ENCODE measurements at regions not wholly inside any gene's neighbourhood (a gene's known extent, or its start where the extent isn't known, plus 50 kb on each side); places are given as distances from the start of the nearest gene placed in this dataset.

DNA sequence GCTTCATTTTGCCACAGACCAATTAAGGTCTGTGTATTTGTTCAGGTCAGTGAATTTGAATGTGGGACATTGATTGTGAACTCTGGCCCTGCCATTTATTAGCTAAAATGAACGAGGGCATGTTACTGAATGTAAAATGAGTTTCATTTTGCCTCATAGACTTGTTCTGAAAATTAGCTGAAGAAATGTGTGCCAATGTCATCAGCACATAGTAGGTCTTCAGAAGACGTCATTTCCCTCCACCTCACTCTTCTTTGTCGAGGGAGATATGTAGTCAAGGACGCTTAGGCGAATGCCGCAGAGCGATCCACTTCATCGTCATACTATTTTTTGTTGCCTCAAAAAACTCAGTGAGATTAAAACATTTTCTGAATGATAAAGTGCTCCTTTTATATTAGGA is 291.7 kb downstream of the SMOC2 start:
- Histone ChIP-seq H3K27ac (ENCODE audit: low read length) (no peak overlapping the region), H3K79me2 (ENCODE audit: insufficient read depth, low read length) (no peaks in the 10 kb centered on the region), H4K20me1 (ENCODE audit: insufficient read depth, low read length) (no peaks in the 10 kb centered on the region), H3K9ac (ENCODE audit: low read depth, low read length) (no peak overlapping the region), H2AFZ (ENCODE audit: low read depth, low read length) (no peak overlapping the region), H3K36me3 (ENCODE audit: insufficient read depth, low read length) (no peaks in the 10 kb centered on the region), H3K4me2 (ENCODE audit: insufficient read depth, low read length) (no peak overlapping the region), H3K4me3 (ENCODE audit: low read depth in 1 of 2, low read length in 2 of 2) (no peak overlapping the region), H3K9me3 (ENCODE audit: insufficient read depth, low read length, severe bottlenecking) (peaks cover 3% of the 10 kb centered on the region), H3K4me1 (ENCODE audit: insufficient read depth, low read length) (no peaks in the 10 kb centered on the region), H3K27me3 (ENCODE audit: insufficient read depth, low read length, poor library complexity) (no peaks in the 10 kb centered on the region)
- DNase-seq, result no peak
- no peak for ATAC-seq (ENCODE audit: insufficient read depth, low read depth)
- TF ChIP-seq, protein P1, sequence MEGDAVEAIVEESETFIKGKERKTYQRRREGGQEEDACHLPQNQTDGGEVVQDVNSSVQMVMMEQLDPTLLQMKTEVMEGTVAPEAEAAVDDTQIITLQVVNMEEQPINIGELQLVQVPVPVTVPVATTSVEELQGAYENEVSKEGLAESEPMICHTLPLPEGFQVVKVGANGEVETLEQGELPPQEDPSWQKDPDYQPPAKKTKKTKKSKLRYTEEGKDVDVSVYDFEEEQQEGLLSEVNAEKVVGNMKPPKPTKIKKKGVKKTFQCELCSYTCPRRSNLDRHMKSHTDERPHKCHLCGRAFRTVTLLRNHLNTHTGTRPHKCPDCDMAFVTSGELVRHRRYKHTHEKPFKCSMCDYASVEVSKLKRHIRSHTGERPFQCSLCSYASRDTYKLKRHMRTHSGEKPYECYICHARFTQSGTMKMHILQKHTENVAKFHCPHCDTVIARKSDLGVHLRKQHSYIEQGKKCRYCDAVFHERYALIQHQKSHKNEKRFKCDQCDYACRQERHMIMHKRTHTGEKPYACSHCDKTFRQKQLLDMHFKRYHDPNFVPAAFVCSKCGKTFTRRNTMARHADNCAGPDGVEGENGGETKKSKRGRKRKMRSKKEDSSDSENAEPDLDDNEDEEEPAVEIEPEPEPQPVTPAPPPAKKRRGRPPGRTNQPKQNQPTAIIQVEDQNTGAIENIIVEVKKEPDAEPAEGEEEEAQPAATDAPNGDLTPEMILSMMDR (IDR thresholded peaks at IDR 0.05; ENCODE audit: borderline replicate concordance, extremely low read depth, low read length, poor library complexity, severe bottlenecking), result no peak
- no peak for TF ChIP-seq EZH2 (IDR thresholded peaks at IDR 0.05; ENCODE audit: borderline replicate concordance, low read depth, low read length, severe bottlenecking)

DNA sequence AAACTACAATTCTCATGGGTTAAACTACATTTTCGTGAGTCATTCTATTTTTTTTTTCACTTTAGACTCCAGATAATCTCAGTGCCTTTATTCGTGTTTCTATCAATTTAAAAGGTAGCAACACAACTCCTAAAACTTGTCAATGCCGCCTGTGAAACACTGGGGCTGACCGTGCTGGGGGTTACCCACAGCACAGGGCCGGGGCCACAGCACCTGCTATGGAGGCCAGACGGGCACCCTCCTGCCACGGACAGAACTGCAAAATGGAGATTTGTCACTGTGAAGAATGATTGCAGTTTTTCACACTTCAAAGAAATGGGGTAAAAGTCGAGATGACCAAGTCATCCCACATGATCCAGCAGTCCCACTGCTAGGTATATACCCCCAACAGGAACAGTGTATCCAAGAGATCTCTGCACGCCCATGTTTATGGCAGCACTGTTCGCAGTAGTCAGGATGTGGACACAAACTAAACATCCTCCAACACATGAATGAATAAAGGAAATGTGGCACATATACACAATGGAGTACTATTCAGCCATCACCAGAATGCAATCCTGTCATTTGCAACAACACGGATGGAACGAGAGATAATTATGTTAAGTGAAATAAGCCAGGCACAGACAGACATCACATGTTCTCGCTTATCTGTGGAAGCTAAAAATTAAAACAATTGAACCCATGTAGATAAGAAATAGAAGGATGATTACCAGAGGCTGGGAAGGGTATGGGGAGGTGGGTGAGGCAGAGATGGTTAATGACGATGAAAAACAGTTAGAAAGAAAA is 290.1 kb downstream of the SMOC2 start:
- H3K4me2 ChIP-seq (ENCODE audit: insufficient read depth, low read length), result no peak overlapping the region
- H3K27me3 ChIP-seq (ENCODE audit: insufficient read depth, low read length, poor library complexity), result no peaks in the 10 kb centered on the region
- no peak for ATAC-seq (ENCODE audit: insufficient read depth, low read depth)
- no peaks in the 10 kb centered on the region for H4K20me1 ChIP-seq (ENCODE audit: insufficient read depth, low read length)
- H3K36me3 ChIP-seq (ENCODE audit: insufficient read depth, low read length), result no peaks in the 10 kb centered on the region
- H3K4me1 ChIP-seq (ENCODE audit: insufficient read depth, low read length), result no peaks in the 10 kb centered on the region
- no peaks in the 10 kb centered on the region for H3K79me2 ChIP-seq (ENCODE audit: insufficient read depth, low read length)
- H3K9me3 ChIP-seq (ENCODE audit: insufficient read depth, low read length, severe bottlenecking), result no peaks in the 10 kb centered on the region
- TF ChIP-seq EZH2 (IDR thresholded peaks at IDR 0.05; ENCODE audit: borderline replicate concordance, low read depth, low read length, severe bottlenecking), result no peak
- TF ChIP-seq, protein P1 (IDR thresholded peaks at IDR 0.05; ENCODE audit: borderline replicate concordance, extremely low read depth, low read length, poor library complexity, severe bottlenecking), result no peak
- H3K27ac ChIP-seq (ENCODE audit: low read length), result no peak overlapping the region
- no peak for DNase-seq
- H3K9ac ChIP-seq (ENCODE audit: low read depth, low read length), result no peak overlapping the region
- no peak overlapping the region for H3K4me3 ChIP-seq (ENCODE audit: low read depth in 1 of 2, low read length in 2 of 2)
- no peak overlapping the region for H2AFZ ChIP-seq (ENCODE audit: low read depth, low read length)

DNA sequence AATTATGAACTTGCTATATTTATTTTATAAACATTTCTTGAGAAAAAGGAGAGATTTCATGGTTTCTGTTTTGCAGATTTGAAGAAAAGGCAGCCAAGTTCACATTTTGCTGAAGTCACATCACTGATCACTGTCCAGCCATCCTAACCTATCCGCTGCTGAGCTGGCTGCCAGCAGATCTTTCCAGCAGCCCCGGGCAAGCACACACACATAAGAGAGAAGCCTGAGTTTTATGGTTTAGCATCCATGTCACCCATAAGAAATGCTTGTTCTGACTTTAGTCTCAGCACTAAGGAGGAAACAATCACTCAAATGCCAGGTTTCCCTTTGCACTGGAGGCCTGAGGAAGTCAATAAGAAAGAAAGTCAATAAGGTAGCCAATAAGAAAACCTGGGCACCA is 287.1 kb downstream of the SMOC2 start:
- no peak for DNase-seq
- Histone ChIP-seq H3K4me2 (ENCODE audit: insufficient read depth, low read length) (no peak overlapping the region), H3K27me3 (ENCODE audit: insufficient read depth, low read length, poor library complexity) (no peaks in the 10 kb centered on the region)

More for the DNA sequence above, 287.1 kb downstream of the SMOC2 start:
- Histone ChIP-seq H4K20me1 (ENCODE audit: insufficient read depth, low read length) (no peaks in the 10 kb centered on the region), H3K27ac (ENCODE audit: low read length) (no peak overlapping the region), H3K36me3 (ENCODE audit: insufficient read depth, low read length) (no peaks in the 10 kb centered on the region), H3K4me1 (ENCODE audit: insufficient read depth, low read length) (no peaks in the 10 kb centered on the region), H3K79me2 (ENCODE audit: insufficient read depth, low read length) (no peaks in the 10 kb centered on the region), H3K4me3 (ENCODE audit: low read depth in 1 of 2, low read length in 2 of 2) (no peak overlapping the region), H3K9me3 (ENCODE audit: insufficient read depth, low read length, severe bottlenecking) (no peaks in the 10 kb centered on the region), H3K9ac (ENCODE audit: low read depth, low read length) (no peak overlapping the region), H2AFZ (ENCODE audit: low read depth, low read length) (no peak overlapping the region)
- ATAC-seq (ENCODE audit: insufficient read depth, low read depth), result no peak
- TF ChIP-seq, protein P1 (IDR thresholded peaks at IDR 0.05; ENCODE audit: borderline replicate concordance, extremely low read depth, low read length, poor library complexity, severe bottlenecking), result no peak
- TF ChIP-seq EZH2 (IDR thresholded peaks at IDR 0.05; ENCODE audit: borderline replicate concordance, low read depth, low read length, severe bottlenecking), result no peak
